Lower lobe of right lung (tissue), 2 donors: ENCODE measurements at regions not wholly inside any gene's neighbourhood (a gene's known extent, or its start where the extent isn't known, plus 50 kb on each side); places are given as distances from the start of the nearest gene placed in this dataset.

ENCODE experiments used
- ATAC-seq, 2 donors: fragments of 200-7000 bp; cut with Tn5 transposase; one replicate each; pipeline ENCODE4 v1.9.1; 2020 to 2022; ENCODE audit warnings: mild to moderate bottlenecking in 2 of 2, moderate library complexity in 2 of 2
- DNase-seq: peaks from one replicate; pipeline ENCODE4 v3.0.0-alpha.2; 2020
- H3K27ac ChIP-seq: fragments of 200-600 bp; one replicate; pipeline ENCODE4 v1.8.0; 2022
- H3K27me3 ChIP-seq: fragments of 200-600 bp; one replicate; pipeline ENCODE4 v1.8.0; 2022; ENCODE audit warnings: low read depth
- H3K36me3 ChIP-seq: fragments of 200-600 bp; one replicate; pipeline ENCODE4 v1.8.0; 2022; ENCODE audit warnings: mild to moderate bottlenecking
- H3K4me1 ChIP-seq: fragments of 200-600 bp; one replicate; pipeline ENCODE4 v1.8.0; 2022
- H3K4me3 ChIP-seq: fragments of 200-600 bp; one replicate; pipeline ENCODE4 v1.8.0; 2022; ENCODE audit warnings: mild to moderate bottlenecking
- H3K9me3 ChIP-seq: fragments of 200-600 bp; one replicate; pipeline ENCODE4 v1.8.0; 2022
- intact Hi-C: fragments of 100-400 bp; cut with DNase I; formaldehyde crosslinking; loops from one replicate; pipeline ENCODE4 v1.11.0; 2022
- TF ChIP-seq, protein P1 (sequence below): fragments of 200-600 bp; IDR thresholded peaks from one replicate; pipeline ENCODE4 v1.8.0; 2022; ENCODE audit warnings: antibody characterized with exemption, mild to moderate bottlenecking
- donor health status: DM: no; HTN: yes; CAD: no; lungs with severe emphysema.

DNA sequence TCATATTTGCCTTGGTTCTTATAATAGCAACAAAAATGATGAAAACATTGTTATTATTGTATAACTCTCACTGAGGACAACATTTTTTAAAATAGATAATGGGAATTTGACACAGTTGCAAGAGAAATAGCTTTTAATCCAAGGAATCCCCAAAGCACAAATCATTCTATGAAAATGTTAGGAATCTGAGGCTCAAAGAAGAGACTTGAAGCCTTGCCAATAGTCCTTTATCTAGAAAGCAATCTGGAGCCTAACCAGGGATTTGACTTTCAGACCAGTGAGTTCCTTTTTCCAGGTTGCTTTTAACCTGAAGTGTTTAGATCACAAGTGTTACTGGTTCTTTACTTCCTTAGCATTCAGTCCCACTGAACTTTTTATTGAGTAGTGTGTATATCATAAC is 574.5 kb upstream of the ZEB2 start:
- H3K9me3 ChIP-seq, result no peaks in the 10 kb centered on the region
- DNase-seq (no peak), ATAC-seq (no peak)
- intact Hi-C loops, result no loop called here
- H3K4me1 ChIP-seq, result no peaks in the 10 kb centered on the region
- no peaks in the 10 kb centered on the region for H3K27me3 ChIP-seq
- no peak overlapping the region for H3K4me3 ChIP-seq
- no peak overlapping the region for H3K27ac ChIP-seq
- no peaks in the 10 kb centered on the region for H3K36me3 ChIP-seq
- TF ChIP-seq, protein P1, sequence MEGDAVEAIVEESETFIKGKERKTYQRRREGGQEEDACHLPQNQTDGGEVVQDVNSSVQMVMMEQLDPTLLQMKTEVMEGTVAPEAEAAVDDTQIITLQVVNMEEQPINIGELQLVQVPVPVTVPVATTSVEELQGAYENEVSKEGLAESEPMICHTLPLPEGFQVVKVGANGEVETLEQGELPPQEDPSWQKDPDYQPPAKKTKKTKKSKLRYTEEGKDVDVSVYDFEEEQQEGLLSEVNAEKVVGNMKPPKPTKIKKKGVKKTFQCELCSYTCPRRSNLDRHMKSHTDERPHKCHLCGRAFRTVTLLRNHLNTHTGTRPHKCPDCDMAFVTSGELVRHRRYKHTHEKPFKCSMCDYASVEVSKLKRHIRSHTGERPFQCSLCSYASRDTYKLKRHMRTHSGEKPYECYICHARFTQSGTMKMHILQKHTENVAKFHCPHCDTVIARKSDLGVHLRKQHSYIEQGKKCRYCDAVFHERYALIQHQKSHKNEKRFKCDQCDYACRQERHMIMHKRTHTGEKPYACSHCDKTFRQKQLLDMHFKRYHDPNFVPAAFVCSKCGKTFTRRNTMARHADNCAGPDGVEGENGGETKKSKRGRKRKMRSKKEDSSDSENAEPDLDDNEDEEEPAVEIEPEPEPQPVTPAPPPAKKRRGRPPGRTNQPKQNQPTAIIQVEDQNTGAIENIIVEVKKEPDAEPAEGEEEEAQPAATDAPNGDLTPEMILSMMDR, result no peak

DNA sequence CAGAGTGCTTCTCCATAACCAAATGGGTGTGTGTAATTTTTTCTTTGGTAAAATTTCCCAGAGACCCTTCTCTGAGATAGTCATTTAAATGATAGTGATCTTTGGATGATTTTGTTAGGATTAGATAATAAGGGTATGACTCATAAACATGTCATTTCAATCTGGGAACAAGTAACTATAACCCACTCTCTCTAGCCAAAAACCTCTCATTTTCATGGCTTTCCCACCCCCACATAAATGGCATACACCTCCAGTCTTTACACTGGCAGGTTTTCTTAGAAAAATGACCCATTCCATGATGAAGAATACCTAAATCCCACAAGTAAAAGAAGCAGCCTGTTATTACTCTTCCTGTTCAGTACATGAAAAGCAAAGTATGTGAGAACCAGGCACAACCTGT is 572.0 kb upstream of the ZEB2 start:
- H3K27ac ChIP-seq, result no peak overlapping the region
- H3K9me3 ChIP-seq, result no peaks in the 10 kb centered on the region
- no peaks in the 10 kb centered on the region for H3K36me3 ChIP-seq
- no peak for ATAC-seq
- no peak for DNase-seq
- no peaks in the 10 kb centered on the region for H3K4me1 ChIP-seq
- no peaks in the 10 kb centered on the region for H3K27me3 ChIP-seq
- intact Hi-C loops, result no loop called here
- no peak overlapping the region for H3K4me3 ChIP-seq
- TF ChIP-seq, protein P1, result no peak

DNA sequence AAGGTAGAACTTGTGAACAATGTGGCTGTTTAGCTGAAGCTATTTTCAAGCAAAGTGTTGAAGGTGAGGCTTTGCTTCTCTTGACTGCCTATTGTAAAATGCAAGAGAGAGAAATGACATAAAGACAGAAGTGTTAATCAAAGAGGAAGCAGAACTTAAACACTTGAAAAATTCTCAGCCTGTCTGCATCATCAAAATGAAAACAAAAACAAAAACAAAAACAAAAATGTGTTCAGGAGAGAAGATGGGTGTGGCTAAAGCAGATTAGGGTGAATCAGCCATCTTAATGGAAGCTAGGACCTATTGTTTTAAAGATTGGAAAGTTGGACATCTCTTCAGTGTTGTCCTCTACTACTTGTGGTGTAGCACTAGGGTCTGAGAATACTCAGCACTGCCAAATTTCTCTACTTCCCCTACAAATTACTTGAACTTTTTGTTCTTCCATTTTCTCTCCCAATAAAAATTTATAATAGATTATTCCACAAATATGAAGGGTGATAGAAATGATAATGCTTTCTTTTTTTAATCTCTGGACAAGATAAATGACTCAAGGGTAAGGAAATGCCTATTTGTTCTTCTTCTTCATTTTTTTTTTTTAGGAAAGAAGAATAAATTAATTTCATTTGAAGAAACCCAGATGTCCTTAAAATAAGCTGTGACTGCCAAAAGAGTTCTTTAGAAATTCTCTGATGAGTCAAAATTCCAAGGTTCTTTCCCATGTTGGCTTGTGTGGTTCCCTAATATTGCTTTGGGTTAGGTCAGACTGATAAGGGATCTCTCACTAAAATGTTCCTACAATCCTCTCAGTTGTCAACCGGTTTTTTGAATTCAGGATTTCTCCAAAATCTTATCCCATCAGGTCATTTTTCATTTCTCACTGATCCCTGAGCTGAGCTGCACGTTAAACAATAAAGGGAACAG is 571.2 kb upstream of the ZEB2 start:
- Histone ChIP-seq H3K9me3 (no peaks in the 10 kb centered on the region), H3K36me3 (no peaks in the 10 kb centered on the region), H3K4me3 (no peak overlapping the region), H3K4me1 (no peaks in the 10 kb centered on the region), H3K27ac (no peak overlapping the region), H3K27me3 (no peaks in the 10 kb centered on the region)
- intact Hi-C loops, result no loop called here
- TF ChIP-seq, protein P1, result no peak
- no peak for ATAC-seq
- DNase-seq, result no peak

DNA sequence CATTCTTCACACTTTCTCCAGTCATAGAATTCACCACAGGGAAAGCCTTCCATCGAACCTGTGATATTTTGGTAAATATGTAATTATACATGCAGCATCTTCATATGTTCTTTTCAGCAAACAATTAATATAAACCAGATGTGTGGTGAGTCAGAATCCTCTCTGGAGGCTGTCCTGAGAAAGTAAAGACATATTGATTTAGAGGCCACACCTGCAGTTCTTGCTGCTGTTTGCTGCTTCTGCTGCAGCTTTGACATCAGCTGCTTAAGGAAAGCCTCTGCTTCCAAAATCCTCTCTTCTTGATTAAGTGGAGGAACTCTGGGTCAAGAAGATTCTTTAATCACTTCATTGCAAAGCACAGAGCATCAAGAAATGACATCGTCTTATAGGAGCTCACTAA is 568.8 kb upstream of the ZEB2 start:
- Histone ChIP-seq H3K36me3 (no peaks in the 10 kb centered on the region), H3K27me3 (no peaks in the 10 kb centered on the region), H3K4me1 (no peaks in the 10 kb centered on the region), H3K4me3 (no peak overlapping the region), H3K9me3 (no peaks in the 10 kb centered on the region), H3K27ac (no peak overlapping the region)
- DNase-seq (no peak), ATAC-seq (no peak)
- intact Hi-C loops, result no loop called here
- TF ChIP-seq, protein P1, result no peak

DNA sequence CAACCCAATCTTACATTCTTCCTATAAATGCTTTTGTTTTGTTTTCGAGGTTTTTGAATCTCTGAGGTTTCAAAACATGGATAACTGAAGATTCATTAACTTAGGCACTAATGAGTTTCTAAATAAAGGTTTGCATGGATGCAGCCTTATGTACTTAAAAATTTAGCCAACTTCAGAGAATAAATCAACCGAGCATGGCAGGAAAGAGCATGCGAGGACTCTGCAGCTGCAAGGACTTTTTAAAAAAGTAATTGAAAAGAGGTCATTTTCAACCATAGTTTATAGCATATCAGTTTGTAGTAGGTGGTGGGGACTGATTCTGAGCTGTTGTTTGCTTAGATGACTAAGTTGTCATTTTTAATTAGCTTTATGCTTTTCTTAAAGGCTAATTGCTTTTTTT is 567.0 kb upstream of the ZEB2 start:
- H3K36me3 ChIP-seq, result no peaks in the 10 kb centered on the region
- no peak for DNase-seq
- TF ChIP-seq, protein P1, result no peak
- no peak overlapping the region for H3K4me3 ChIP-seq
- H3K27ac ChIP-seq, result no peak overlapping the region
- no peaks in the 10 kb centered on the region for H3K9me3 ChIP-seq
- ATAC-seq, result no peak
- no peaks in the 10 kb centered on the region for H3K27me3 ChIP-seq
- intact Hi-C loops, result no loop called here
- H3K4me1 ChIP-seq, result no peaks in the 10 kb centered on the region
